WTC11 (cell line): ENCODE measurements at regions not wholly inside any gene's neighbourhood (a gene's known extent, or its start where the extent isn't known, plus 50 kb on each side); places are given as distances from the start of the nearest gene placed in this dataset.

Source experiments
- ATAC-seq: fragments of 200-7000 bp; cut with Tn5 transposase; 2 replicates; pipeline ENCODE4 v1.10.0; 2021; ENCODE audit warnings: mild to moderate bottlenecking, moderate library complexity
- CTCF ChIA-PET: fragments of 300-600 bp; sonication (Branson Sonifier 250); formaldehyde crosslinking; loops from one replicate; lab custom pipeline; 2021; ENCODE audit warnings: antibody characterized with exemption; lab: Charles Lee
- POLR2A ChIA-PET: fragments of 350-600 bp; sonication (Branson Sonifier 250); formaldehyde crosslinking; loops from one replicate; lab custom pipeline; 2021; ENCODE audit warnings: antibody characterized with exemption; lab: Charles Lee
- DNase-seq: peaks from one replicate; pipeline ENCODE4 v3.0.0; 2021; ENCODE audit warnings: low spot score
- H3K27ac Mint-ChIP-seq: 2 replicates; pipeline ENCODE4 v1.8.0; 2021; ENCODE audit warnings: mixed read lengths
- H3K27me3 Mint-ChIP-seq: 2 replicates; pipeline ENCODE4 v1.8.0; 2021; ENCODE audit warnings: low read depth, mild to moderate bottlenecking, moderate library complexity, mixed read lengths
- H3K36me3 Mint-ChIP-seq: 2 replicates; pipeline ENCODE4 v1.8.0; 2021; ENCODE audit warnings: mixed read lengths
- H3K4me1 Mint-ChIP-seq: 2 replicates; pipeline ENCODE4 v1.8.0; 2022; ENCODE audit warnings: mixed read lengths
- H3K4me3 Mint-ChIP-seq: 2 replicates; pipeline ENCODE4 v1.8.0; 2021; ENCODE audit warnings: mild to moderate bottlenecking, moderate library complexity, mixed read lengths
- H3K9me3 Mint-ChIP-seq: 2 replicates; pipeline ENCODE4 v1.8.0; 2021; ENCODE audit warnings: mixed read lengths
- AR ChIP-seq: fragments of 250-450 bp; sonication (Bioruptor Pico); IDR thresholded peaks from 2 replicates; pipeline ENCODE4 v1.9.0; 2021; ENCODE audit warnings: mild to moderate bottlenecking
- ATF6 ChIP-seq: sonication (generic); formaldehyde crosslinking; IDR thresholded peaks from 2 replicates; pipeline ENCODE4 v1.8.1; 2023; ENCODE audit warnings: mild to moderate bottlenecking, missing genetic modification reagents
- E2F4 ChIP-seq: sonication (generic); formaldehyde crosslinking; IDR thresholded peaks from 2 replicates; pipeline ENCODE4 v1.8.1; 2022; ENCODE audit warnings: low read depth, mild to moderate bottlenecking, moderate library complexity, missing genetic modification reagents, borderline replicate concordance
- FOXP1 ChIP-seq: sonication (generic); formaldehyde crosslinking; IDR thresholded peaks from 2 replicates; pipeline ENCODE4 v1.8.0; 2022; ENCODE audit warnings: missing genetic modification reagents, mild to moderate bottlenecking, moderate library complexity, borderline replicate concordance
- FOXP4 ChIP-seq: sonication (generic); formaldehyde crosslinking; IDR thresholded peaks from 2 replicates; pipeline ENCODE4 v1.8.0; 2022; ENCODE audit warnings: mild to moderate bottlenecking, missing genetic modification reagents
- IRF1 ChIP-seq: sonication (generic); formaldehyde crosslinking; IDR thresholded peaks from 2 replicates; pipeline ENCODE4 v1.8.0; 2023; ENCODE audit warnings: missing genetic modification reagents
- MYBL2 ChIP-seq: sonication (generic); formaldehyde crosslinking; IDR thresholded peaks from 2 replicates; pipeline ENCODE4 v1.8.1; 2023; ENCODE audit warnings: mild to moderate bottlenecking, moderate library complexity, missing genetic modification reagents
- NFE2L1 ChIP-seq: sonication (generic); formaldehyde crosslinking; IDR thresholded peaks from 2 replicates; pipeline ENCODE4 v1.8.1; 2023; ENCODE audit warnings: missing genetic modification reagents
- OVOL2 ChIP-seq: fragments of 250-450 bp; sonication (Bioruptor Pico); IDR thresholded peaks from 2 replicates; pipeline ENCODE4 v1.9.0; 2021; ENCODE audit warnings: mild to moderate bottlenecking, borderline replicate concordance
- RORB ChIP-seq: fragments of 250-450 bp; sonication (Bioruptor Pico); IDR thresholded peaks from 2 replicates; pipeline ENCODE4 v1.9.0; 2021; ENCODE audit warnings: mild to moderate bottlenecking
- SOX15 ChIP-seq: fragments of 250-450 bp; sonication (Bioruptor Pico); IDR thresholded peaks from 2 replicates; pipeline ENCODE4 v1.9.0; 2021; ENCODE audit warnings: mild to moderate bottlenecking
- TCF7 ChIP-seq: sonication (generic); formaldehyde crosslinking; IDR thresholded peaks from 2 replicates; pipeline ENCODE4 v1.8.0; 2022; ENCODE audit warnings: mild to moderate bottlenecking, low read depth, missing genetic modification reagents, moderate library complexity
- TEAD4 ChIP-seq: sonication (generic); formaldehyde crosslinking; IDR thresholded peaks from 2 replicates; pipeline ENCODE4 v1.8.0; 2022; ENCODE audit warnings: mild to moderate bottlenecking, missing genetic modification reagents
- ZNF121 ChIP-seq: sonication (generic); formaldehyde crosslinking; IDR thresholded peaks from 2 replicates; pipeline ENCODE4 v1.8.0; 2023; ENCODE audit warnings: missing genetic modification reagents
- ZNF317 ChIP-seq: sonication (generic); formaldehyde crosslinking; IDR thresholded peaks from 2 replicates; pipeline ENCODE4 v1.8.1; 2023; ENCODE audit warnings: low read depth, mild to moderate bottlenecking, moderate library complexity, missing genetic modification reagents, borderline replicate concordance
- ZNF512 ChIP-seq: sonication (generic); formaldehyde crosslinking; IDR thresholded peaks from 2 replicates; pipeline ENCODE4 v1.8.1; 2022; ENCODE audit warnings: missing genetic modification reagents, borderline replicate concordance
- ZSCAN18 ChIP-seq: fragments of 250-450 bp; sonication (Bioruptor Pico); IDR thresholded peaks from 2 replicates; pipeline ENCODE4 v2.1.2; 2022; ENCODE audit warnings: mild to moderate bottlenecking, moderate library complexity

- TF ChIP-seq ZNF317 (CRISPR knock-in tag) = no peak
- TF ChIP-seq ZSCAN18 (CRISPR knock-in tag) = no peak
- no peak for TF ChIP-seq E2F4 (CRISPR knock-in tag)
- TF ChIP-seq IRF1 (CRISPR knock-in tag) = no peak
Observed at GRCh38 chrX:150211988-150212387, 151.1 kb upstream of the MAMLD1 start (continued).

- TF ChIP-seq RORB (no peak), ZNF317 (CRISPR knock-in tag) (no peak), TEAD4 (CRISPR knock-in tag) (no peak), FOXP1 (CRISPR knock-in tag) (no peak)
- Mint-ChIP-seq H3K36me3 (no peaks in the 10 kb centered on the region), H3K9me3 (no peaks in the 10 kb centered on the region), H3K4me1 (peaks cover 11% of the 10 kb centered on the region), H3K4me3 (no peak overlapping the region), H3K27me3 (peaks cover 6% of the 10 kb centered on the region), H3K27ac (no peak overlapping the region)
- POLR2A ChIA-PET = no interaction called here
- no peak for ATAC-seq
- CTCF ChIA-PET = interaction anchor here (1.0 to 2.2 kb wide), 7 partner anchors 8 to 467 kb away, joined by 3 to 12 read pairs (median 3); no protein-coding TSS in a partner anchor
- DNase-seq = no peak
Observed at GRCh38 chrX:150212672-150213480, 150.2 kb upstream of the MAMLD1 start.

- POLR2A ChIA-PET = no interaction called here
- Mint-ChIP-seq H3K27ac (no peak overlapping the region), H3K27me3 (peaks cover 10% of the 10 kb centered on the region), H3K4me1 (peaks cover 17% of the 10 kb centered on the region), H3K4me3 (no peak overlapping the region), H3K36me3 (no peaks in the 10 kb centered on the region), H3K9me3 (no peaks in the 10 kb centered on the region)
- no peak for TF ChIP-seq ZSCAN18 (CRISPR knock-in tag)
- TF ChIP-seq ATF6 (CRISPR knock-in tag) = no peak
- TF ChIP-seq FOXP4 (CRISPR knock-in tag) = no peak
- TF ChIP-seq SOX15 (CRISPR knock-in tag) = no peak
- no peak for TF ChIP-seq ZNF121 (CRISPR knock-in tag)
- TF ChIP-seq MYBL2 (CRISPR knock-in tag) = no peak
- TF ChIP-seq OVOL2 = no peak
- no peak for TF ChIP-seq ZNF512
- no peak for TF ChIP-seq TCF7 (CRISPR knock-in tag)
- TF ChIP-seq AR (CRISPR knock-in tag) = no peak
- TF ChIP-seq NFE2L1 (CRISPR knock-in tag) = no peak
- ATAC-seq (no peak), DNase-seq (no peak)
- CTCF ChIA-PET = interaction anchor here (1.0 to 2.2 kb wide), 6 partner anchors 12 to 467 kb away, joined by 3 to 12 read pairs (median 3); no protein-coding TSS in a partner anchor
Observed at GRCh38 chrX:150213481-150214030, 149.6 kb upstream of the MAMLD1 start.
